HepG2 (cell line): ENCODE measurements at regions not wholly inside any gene's neighbourhood (a gene's known extent, or its start where the extent isn't known, plus 50 kb on each side); places are given as distances from the start of the nearest gene placed in this dataset.

Source experiments
- ATAC-seq: fragments of 200-7000 bp; cut with Tn5 transposase; 3 replicates; pipeline ENCODE4 v1.9.1; 2020; ENCODE audit warnings: mild to moderate bottlenecking, moderate library complexity
- BruUV-seq: library from RNA; stranded (reverse); fragments of 400-500 nt; replicated peaks from 2 replicates; lab custom pipeline; 2021; lab: Mats Ljungman, UMichigan
- CTCF ChIA-PET: fragments of 300-600 bp; formaldehyde crosslinking; extraction: SDS; loops from one replicate; lab custom pipeline; 2021; ENCODE audit warnings: low total read pairs, inconsistent platforms, low intra/inter-chr PET ratio; lab: Yijun Ruan, JAX
- POLR2A ChIA-PET: fragments of 350-600 bp; sonication (Branson Sonifier 250); formaldehyde crosslinking; loops from one replicate; lab custom pipeline; 2020; ENCODE audit warnings: antibody characterized with exemption, inconsistent platforms; lab: Yijun Ruan, JAX
- DNase-seq: peaks from one replicate; pipeline ENCODE4 v3.0.0-alpha.2; 2015; ENCODE audit warnings: low spot score
- FAIRE-seq: peaks from 3 replicates; lab custom pipeline; 2011; peaks lifted over from hg19 to GRCh38; lab: Jason Lieb, UNC
- H2AFZ ChIP-seq: one replicate; pipeline ENCODE4 v1.6.1; 2011; ENCODE audit warnings: low read length, inconsistent platforms
- H3K27ac ChIP-seq: fragments of 300-600 bp; 3 replicates; pipeline ENCODE4 v1.8.0; 2011; ENCODE audit warnings: mixed run types, mild to moderate bottlenecking, mixed read lengths, low read length, inconsistent platforms; ENCODE audit not compliant: insufficient read depth; ENCODE audit errors: extremely low read length
- H3K27me3 ChIP-seq, 2 experiments: fragments of 200-600 bp in 1 of 2; 2 replicates in 1 of 2; 3 replicates in 1 of 2; pipeline versions ENCODE4 v1.6.0 to v1.8.0; 2011; ENCODE audit warnings: low read length in 2 of 2, mild to moderate bottlenecking in 2 of 2, moderate library complexity in 2 of 2, inconsistent platforms in 1 of 2; ENCODE audit not compliant: insufficient read depth in 2 of 2, control insufficient read depth in 1 of 2
- H3K36me3 ChIP-seq, 2 experiments: fragments of 200-600 bp in 1 of 2; replicated peaks in 1 of 2; 2 replicates in 1 of 2; 3 replicates in 1 of 2; pipeline versions ENCODE4 v1.5.1 to v1.8.0; 2011; ENCODE audit warnings: low read length in 2 of 2, inconsistent platforms in 1 of 2; ENCODE audit not compliant: insufficient read depth in 2 of 2, control insufficient read depth in 1 of 2
- H3K4me1 ChIP-seq: 2 replicates; pipeline ENCODE4 v1.5.1; 2012; ENCODE audit warnings: low read length, inconsistent platforms; ENCODE audit not compliant: insufficient read depth
- H3K4me2 ChIP-seq: 2 replicates; pipeline ENCODE4 v1.6.0; 2011; ENCODE audit warnings: low read depth, low read length, inconsistent platforms
- H3K4me3 ChIP-seq, 3 experiments: fragments of 200-600 bp in 1 of 3; sonication (generic), shearing (Covaris generic) in 1 of 3; replicated peaks in 1 of 3; 2 replicates each; pipeline ENCODE4 v1.5.1; 2011 to 2016; ENCODE audit warnings: low read length in 3 of 3, inconsistent platforms in 2 of 3, low read depth in 2 of 3, mild to moderate bottlenecking in 2 of 3, control low read depth in 1 of 3, mixed read lengths in 1 of 3; ENCODE audit not compliant: insufficient read depth in 1 of 3
- H3K79me2 ChIP-seq: one replicate; pipeline ENCODE4 v1.6.1; 2011; ENCODE audit warnings: low read length, inconsistent platforms; ENCODE audit not compliant: insufficient read depth
- H3K9ac ChIP-seq: 2 replicates; pipeline ENCODE4 v1.6.0; 2011; ENCODE audit warnings: mild to moderate bottlenecking, low read depth, low read length, inconsistent platforms; ENCODE audit not compliant: insufficient read depth
- H3K9me3 ChIP-seq: 2 replicates; pipeline ENCODE4 v1.5.1; 2012; ENCODE audit warnings: mild to moderate bottlenecking, low read length
- H4K20me1 ChIP-seq: 2 replicates; pipeline ENCODE4 v1.6.0; 2011; ENCODE audit warnings: inconsistent platforms, mild to moderate bottlenecking, low read length, moderate library complexity; ENCODE audit not compliant: insufficient read depth
- ARHGAP35 ChIP-seq: sonication (generic); formaldehyde crosslinking; IDR thresholded peaks from 2 replicates; pipeline ENCODE4 v1.9.0; 2022; ENCODE audit warnings: mild to moderate bottlenecking, inconsistent platforms, moderate library complexity, missing genetic modification reagents, borderline replicate concordance
- ETV5 ChIP-seq: IDR thresholded peaks from 2 replicates; pipeline ENCODE4 v1.6.1; 2018; ENCODE audit warnings: missing biosample characterization, missing genetic modification reagents, inconsistent platforms, borderline replicate concordance
- PCBP1 ChIP-seq: fragments of 200-400 bp; formaldehyde crosslinking; IDR thresholded peaks from 2 replicates; pipeline ENCODE4 v1.6.1; 2017; ENCODE audit warnings: mild to moderate bottlenecking, low read depth, low read length, borderline replicate concordance
- RBAK ChIP-seq: sonication (generic); formaldehyde crosslinking; IDR thresholded peaks from 2 replicates; pipeline ENCODE4 v1.5.1; 2020; ENCODE audit warnings: mild to moderate bottlenecking, missing genetic modification reagents
- ZFP37 ChIP-seq: sonication (generic); formaldehyde crosslinking; IDR thresholded peaks from 2 replicates; pipeline ENCODE4 v1.4.0; 2020; ENCODE audit warnings: missing genetic modification reagents, borderline replicate concordance
- ZNF3 ChIP-seq: IDR thresholded peaks from 2 replicates; pipeline ENCODE4 v1.7.0; 2017; ENCODE audit warnings: inconsistent platforms
- ZNF891 ChIP-seq: sonication (generic); formaldehyde crosslinking; IDR thresholded peaks from 2 replicates; pipeline ENCODE4 v1.5.0; 2020; ENCODE audit warnings: mild to moderate bottlenecking, missing genetic modification reagents
- ZSCAN30 ChIP-seq: sonication (generic); formaldehyde crosslinking; IDR thresholded peaks from 2 replicates; pipeline ENCODE4 v1.5.0; 2020; ENCODE audit warnings: mild to moderate bottlenecking, missing genetic modification reagents
- WGBS: methylation state at CpG from one replicate; pipeline ENCODE4 v1.1.6; 2017; ENCODE audit warnings: low lambda C conversion rate; 5-methylcytosine and 5-hydroxymethylcytosine counted together
- in situ Hi-C: cut with HindIII; loops from 2 replicates; pipeline ENCODE4 v1.10.0; 2017; ENCODE audit warnings: low pct_unique_long_range_greater_than_20kb; ENCODE audit not compliant: extremely low pct_ligation_motif_present
- intact Hi-C: fragments of 100-400 bp; cut with micrococcal nuclease; formaldehyde crosslinking; loops from one replicate; pipeline ENCODE4 v1.10.0; 2022; ENCODE audit not compliant: unreplicated experiment
- TF ChIP-seq, protein P1 (sequence below): sonication (generic); formaldehyde crosslinking; IDR thresholded peaks from 2 replicates; pipeline ENCODE4 v1.9.0; 2021; ENCODE audit warnings: missing genetic modification reagents, mild to moderate bottlenecking, borderline replicate concordance
- TF ChIP-seq, protein P2 (sequence below): sonication (generic); formaldehyde crosslinking; IDR thresholded peaks from 2 replicates; pipeline ENCODE4 v1.5.0; 2020; ENCODE audit warnings: mild to moderate bottlenecking, missing genetic modification reagents, moderate library complexity
- TF ChIP-seq, protein P3 (sequence below): sonication (generic); formaldehyde crosslinking; IDR thresholded peaks from 2 replicates; pipeline ENCODE4 v1.4.0; 2020; ENCODE audit warnings: missing genetic modification reagents, borderline replicate concordance
- TF ChIP-seq, protein P4 (sequence below): sonication (generic); formaldehyde crosslinking; IDR thresholded peaks from 2 replicates; pipeline ENCODE4 v1.4.0; 2020; ENCODE audit warnings: mild to moderate bottlenecking, missing genetic modification reagents
- TF ChIP-seq, protein P5 (sequence below): sonication (generic); formaldehyde crosslinking; IDR thresholded peaks from 2 replicates; pipeline ENCODE4 v1.4.0; 2020; ENCODE audit warnings: missing genetic modification reagents

DNA sequence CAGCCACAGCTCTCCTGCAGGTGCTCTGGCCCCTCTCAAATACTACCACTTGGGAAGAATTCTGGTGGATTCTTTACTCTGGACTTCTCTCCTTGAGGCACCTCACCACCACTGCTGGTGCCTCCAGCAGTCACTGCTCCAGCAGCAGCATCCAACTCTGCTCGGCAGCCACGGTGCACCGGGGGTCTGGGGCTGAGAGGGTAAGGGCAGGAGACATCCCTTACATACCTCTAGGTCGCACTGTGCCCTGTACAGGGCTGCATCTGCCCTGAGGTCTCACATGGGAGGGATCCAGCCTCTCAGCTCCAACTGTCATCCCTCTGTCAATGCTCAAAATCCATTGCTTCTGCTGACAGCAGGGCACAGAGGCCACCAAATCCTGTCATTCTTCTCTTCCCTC is 588.2 kb downstream of the CDK5RAP2 start (continued):
- TF ChIP-seq, protein P1, sequence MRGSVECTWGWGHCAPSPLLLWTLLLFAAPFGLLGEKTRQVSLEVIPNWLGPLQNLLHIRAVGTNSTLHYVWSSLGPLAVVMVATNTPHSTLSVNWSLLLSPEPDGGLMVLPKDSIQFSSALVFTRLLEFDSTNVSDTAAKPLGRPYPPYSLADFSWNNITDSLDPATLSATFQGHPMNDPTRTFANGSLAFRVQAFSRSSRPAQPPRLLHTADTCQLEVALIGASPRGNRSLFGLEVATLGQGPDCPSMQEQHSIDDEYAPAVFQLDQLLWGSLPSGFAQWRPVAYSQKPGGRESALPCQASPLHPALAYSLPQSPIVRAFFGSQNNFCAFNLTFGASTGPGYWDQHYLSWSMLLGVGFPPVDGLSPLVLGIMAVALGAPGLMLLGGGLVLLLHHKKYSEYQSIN (CRISPR knock-in tag) = no peak

DNA sequence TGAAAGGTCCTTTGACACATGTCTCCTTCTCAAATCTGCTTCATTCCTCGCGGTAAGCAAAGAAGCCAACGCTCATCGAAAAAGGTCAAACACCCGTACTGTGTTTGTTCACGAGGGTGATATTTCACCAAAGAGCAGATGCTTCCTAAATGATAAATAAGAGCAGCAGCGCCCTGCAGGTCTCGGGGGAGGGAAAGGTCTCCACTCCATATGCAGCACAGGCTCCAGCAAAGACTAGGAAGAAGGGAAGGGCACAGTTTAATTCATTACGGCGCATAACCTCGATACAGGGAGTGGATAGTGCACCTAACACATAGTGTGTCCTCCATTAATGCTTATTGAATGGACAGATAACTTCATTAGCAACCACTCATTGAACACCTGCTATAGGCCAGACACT is 593.3 kb downstream of the CDK5RAP2 start:
- Histone ChIP-seq H3K4me1 (no peaks in the 10 kb centered on the region), H3K9me3 (no peaks in the 10 kb centered on the region), H3K27me3 (no peaks in the 10 kb centered on the region), H3K36me3 (no peaks in the 10 kb centered on the region), H4K20me1 (no peaks in the 10 kb centered on the region), H3K9ac (no peak overlapping the region), H3K79me2 (no peaks in the 10 kb centered on the region), H3K4me3 (no peak overlapping the region), H3K27ac (no peak overlapping the region), H3K4me2 (no peak overlapping the region), H2AFZ (no peak overlapping the region)
- POLR2A ChIA-PET = no interaction called here
- 48% methylated on average over 11 of the region's 11 CpGs for WGBS
- no peak for DNase-seq
- intact Hi-C loops = no loop called here
- CTCF ChIA-PET = no interaction called here
- FAIRE-seq = no peak
- no peak for ATAC-seq
- TF ChIP-seq ZNF891 (CRISPR knock-in tag) = no peak
- no peak for TF ChIP-seq ZSCAN30
- TF ChIP-seq, protein P2, sequence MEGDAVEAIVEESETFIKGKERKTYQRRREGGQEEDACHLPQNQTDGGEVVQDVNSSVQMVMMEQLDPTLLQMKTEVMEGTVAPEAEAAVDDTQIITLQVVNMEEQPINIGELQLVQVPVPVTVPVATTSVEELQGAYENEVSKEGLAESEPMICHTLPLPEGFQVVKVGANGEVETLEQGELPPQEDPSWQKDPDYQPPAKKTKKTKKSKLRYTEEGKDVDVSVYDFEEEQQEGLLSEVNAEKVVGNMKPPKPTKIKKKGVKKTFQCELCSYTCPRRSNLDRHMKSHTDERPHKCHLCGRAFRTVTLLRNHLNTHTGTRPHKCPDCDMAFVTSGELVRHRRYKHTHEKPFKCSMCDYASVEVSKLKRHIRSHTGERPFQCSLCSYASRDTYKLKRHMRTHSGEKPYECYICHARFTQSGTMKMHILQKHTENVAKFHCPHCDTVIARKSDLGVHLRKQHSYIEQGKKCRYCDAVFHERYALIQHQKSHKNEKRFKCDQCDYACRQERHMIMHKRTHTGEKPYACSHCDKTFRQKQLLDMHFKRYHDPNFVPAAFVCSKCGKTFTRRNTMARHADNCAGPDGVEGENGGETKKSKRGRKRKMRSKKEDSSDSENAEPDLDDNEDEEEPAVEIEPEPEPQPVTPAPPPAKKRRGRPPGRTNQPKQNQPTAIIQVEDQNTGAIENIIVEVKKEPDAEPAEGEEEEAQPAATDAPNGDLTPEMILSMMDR (CRISPR knock-in tag) = no peak
- TF ChIP-seq, protein P3, sequence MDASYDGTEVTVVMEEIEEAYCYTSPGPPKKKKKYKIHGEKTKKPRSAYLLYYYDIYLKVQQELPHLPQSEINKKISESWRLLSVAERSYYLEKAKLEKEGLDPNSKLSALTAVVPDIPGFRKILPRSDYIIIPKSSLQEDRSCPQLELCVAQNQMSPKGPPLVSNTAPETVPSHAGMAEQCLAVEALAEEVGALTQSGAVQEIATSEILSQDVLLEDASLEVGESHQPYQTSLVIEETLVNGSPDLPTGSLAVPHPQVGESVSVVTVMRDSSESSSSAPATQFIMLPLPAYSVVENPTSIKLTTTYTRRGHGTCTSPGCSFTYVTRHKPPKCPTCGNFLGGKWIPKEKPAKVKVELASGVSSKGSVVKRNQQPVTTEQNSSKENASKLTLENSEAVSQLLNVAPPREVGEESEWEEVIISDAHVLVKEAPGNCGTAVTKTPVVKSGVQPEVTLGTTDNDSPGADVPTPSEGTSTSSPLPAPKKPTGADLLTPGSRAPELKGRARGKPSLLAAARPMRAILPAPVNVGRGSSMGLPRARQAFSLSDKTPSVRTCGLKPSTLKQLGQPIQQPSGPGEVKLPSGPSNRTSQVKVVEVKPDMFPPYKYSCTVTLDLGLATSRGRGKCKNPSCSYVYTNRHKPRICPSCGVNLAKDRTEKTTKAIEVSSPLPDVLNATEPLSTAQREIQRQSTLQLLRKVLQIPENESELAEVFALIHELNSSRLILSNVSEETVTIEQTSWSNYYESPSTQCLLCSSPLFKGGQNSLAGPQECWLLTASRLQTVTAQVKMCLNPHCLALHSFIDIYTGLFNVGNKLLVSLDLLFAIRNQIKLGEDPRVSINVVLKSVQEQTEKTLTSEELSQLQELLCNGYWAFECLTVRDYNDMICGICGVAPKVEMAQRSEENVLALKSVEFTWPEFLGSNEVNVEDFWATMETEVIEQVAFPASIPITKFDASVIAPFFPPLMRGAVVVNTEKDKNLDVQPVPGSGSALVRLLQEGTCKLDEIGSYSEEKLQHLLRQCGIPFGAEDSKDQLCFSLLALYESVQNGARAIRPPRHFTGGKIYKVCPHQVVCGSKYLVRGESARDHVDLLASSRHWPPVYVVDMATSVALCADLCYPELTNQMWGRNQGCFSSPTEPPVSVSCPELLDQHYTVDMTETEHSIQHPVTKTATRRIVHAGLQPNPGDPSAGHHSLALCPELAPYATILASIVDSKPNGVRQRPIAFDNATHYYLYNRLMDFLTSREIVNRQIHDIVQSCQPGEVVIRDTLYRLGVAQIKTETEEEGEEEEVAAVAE (CRISPR knock-in tag) = no peak
- TF ChIP-seq, protein P4, sequence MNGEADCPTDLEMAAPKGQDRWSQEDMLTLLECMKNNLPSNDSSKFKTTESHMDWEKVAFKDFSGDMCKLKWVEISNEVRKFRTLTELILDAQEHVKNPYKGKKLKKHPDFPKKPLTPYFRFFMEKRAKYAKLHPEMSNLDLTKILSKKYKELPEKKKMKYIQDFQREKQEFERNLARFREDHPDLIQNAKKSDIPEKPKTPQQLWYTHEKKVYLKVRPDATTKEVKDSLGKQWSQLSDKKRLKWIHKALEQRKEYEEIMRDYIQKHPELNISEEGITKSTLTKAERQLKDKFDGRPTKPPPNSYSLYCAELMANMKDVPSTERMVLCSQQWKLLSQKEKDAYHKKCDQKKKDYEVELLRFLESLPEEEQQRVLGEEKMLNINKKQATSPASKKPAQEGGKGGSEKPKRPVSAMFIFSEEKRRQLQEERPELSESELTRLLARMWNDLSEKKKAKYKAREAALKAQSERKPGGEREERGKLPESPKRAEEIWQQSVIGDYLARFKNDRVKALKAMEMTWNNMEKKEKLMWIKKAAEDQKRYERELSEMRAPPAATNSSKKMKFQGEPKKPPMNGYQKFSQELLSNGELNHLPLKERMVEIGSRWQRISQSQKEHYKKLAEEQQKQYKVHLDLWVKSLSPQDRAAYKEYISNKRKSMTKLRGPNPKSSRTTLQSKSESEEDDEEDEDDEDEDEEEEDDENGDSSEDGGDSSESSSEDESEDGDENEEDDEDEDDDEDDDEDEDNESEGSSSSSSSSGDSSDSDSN (CRISPR knock-in tag) = no peak
- no peak for TF ChIP-seq RBAK
- TF ChIP-seq ARHGAP35 (CRISPR knock-in tag) = no peak
- TF ChIP-seq PCBP1 = no peak
- no peak for TF ChIP-seq ZNF3
- TF ChIP-seq ZFP37 (CRISPR knock-in tag) = no peak
- TF ChIP-seq ETV5 (CRISPR knock-in tag) = no peak
- TF ChIP-seq, protein P5, sequence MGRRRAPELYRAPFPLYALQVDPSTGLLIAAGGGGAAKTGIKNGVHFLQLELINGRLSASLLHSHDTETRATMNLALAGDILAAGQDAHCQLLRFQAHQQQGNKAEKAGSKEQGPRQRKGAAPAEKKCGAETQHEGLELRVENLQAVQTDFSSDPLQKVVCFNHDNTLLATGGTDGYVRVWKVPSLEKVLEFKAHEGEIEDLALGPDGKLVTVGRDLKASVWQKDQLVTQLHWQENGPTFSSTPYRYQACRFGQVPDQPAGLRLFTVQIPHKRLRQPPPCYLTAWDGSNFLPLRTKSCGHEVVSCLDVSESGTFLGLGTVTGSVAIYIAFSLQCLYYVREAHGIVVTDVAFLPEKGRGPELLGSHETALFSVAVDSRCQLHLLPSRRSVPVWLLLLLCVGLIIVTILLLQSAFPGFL (CRISPR knock-in tag) = no peak
- in situ Hi-C loops = no loop called here
- no TSS peak for BruUV-seq
